ENCODE measurements at regions not wholly inside any gene's neighbourhood (a gene's known extent, or its start where the extent isn't known, plus 50 kb on each side); places are given as distances from the start of the nearest gene placed in this dataset.

DNA sequence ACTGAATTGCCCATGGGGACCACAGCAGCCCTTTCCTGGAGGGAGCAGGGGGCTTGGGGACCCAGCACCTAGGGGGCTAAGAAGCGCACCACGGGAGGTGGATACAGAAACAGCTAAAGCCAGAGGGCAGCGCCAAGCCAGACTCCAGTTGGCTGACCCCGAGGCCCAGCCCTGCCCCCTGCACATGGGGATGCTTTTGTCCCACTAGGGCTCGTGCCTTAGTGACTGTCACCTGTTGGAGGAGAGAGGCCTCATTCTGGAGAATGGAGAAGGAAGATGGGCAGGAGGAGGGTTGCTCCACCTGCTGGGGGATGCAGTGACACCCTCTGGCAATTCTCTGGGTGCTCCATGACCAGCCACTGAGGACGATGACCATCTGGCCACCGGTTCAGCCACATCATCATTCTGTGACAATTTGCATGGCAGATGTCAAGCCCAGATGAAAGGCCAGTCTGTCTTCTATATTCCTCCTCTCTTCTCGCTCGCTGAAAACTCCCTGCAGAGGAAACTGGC is 167.8 kb upstream of the TLE3 start:
- TF ChIP-seq EZH2 (IDR thresholded peaks at IDR 0.05) (no peak), POLR2AphosphoS5 (IDR thresholded peaks at IDR 0.05; ENCODE audit: borderline replicate concordance, low read depth, low read length) (no peak), FOXP2 (optimal IDR thresholded peaks at IDR 0.05; ENCODE audit: control extremely low read depth, extremely low read length, insufficient read depth) (no peak)

All from SK-N-MC (cell line).